ENCODE measurements at regions not wholly inside any gene's neighbourhood (a gene's known extent, or its start where the extent isn't known, plus 50 kb on each side); places are given as distances from the start of the nearest gene placed in this dataset.

GRCh38 chr2:238657132-238658053 lies 190.5 kb upstream of the TWIST2 start:
- Histone ChIP-seq H3K4me3 (no peak overlapping the region), H3K27ac (no peak overlapping the region), H3K36me3 (no peaks in the 10 kb centered on the region), H3K9me3 (peaks cover 0 to 3% (median 0%) of the 10 kb centered on the region in 4 donors), H3K27me3 (no peaks in the 10 kb centered on the region), H3K4me1 (no peaks in the 10 kb centered on the region)
- DNase-seq (no peak), ATAC-seq (no peak)
- TF ChIP-seq POLR2A (IDR thresholded peaks at IDR 0.05) = no peak
- no peak for TF ChIP-seq CTCF (IDR thresholded peaks at IDR 0.05)
- WGBS (ENCODE audit: insufficient coverage, low coverage, low lambda C conversion rate, missing lambda C conversion rate) = 52% methylated on average over 6 of the region's 12 CpGs
- intact Hi-C loops (cut with DNase I) = no loop called here

- WGBS (ENCODE audit: insufficient coverage, low coverage, low lambda C conversion rate, missing lambda C conversion rate) = 80% methylated on average over 2 of the region's 7 CpGs
- Histone ChIP-seq H3K27me3 (no peaks in the 10 kb centered on the region), H3K4me3 (no peak overlapping the region), H3K9me3 (peaks cover 0 to 3% (median 0%) of the 10 kb centered on the region in 4 donors), H3K27ac (no peak overlapping the region), H3K36me3 (no peaks in the 10 kb centered on the region), H3K4me1 (no peaks in the 10 kb centered on the region)
- intact Hi-C loops (cut with DNase I) = no loop called here
- DNase-seq (no peak), ATAC-seq (no peak)
- TF ChIP-seq POLR2A (IDR thresholded peaks at IDR 0.05) = no peak
- TF ChIP-seq CTCF (IDR thresholded peaks at IDR 0.05) = no peak
These were observed 189.9 kb upstream of the TWIST2 start for GRCh38 chr2:238658054-238658407.

- Histone ChIP-seq H3K4me1 (no peaks in the 10 kb centered on the region), H3K36me3 (no peaks in the 10 kb centered on the region), H3K27me3 (no peaks in the 10 kb centered on the region), H3K4me3 (no peak overlapping the region), H3K9me3 (peaks cover 0 to 3% (median 0%) of the 10 kb centered on the region in 4 donors), H3K27ac (no peak overlapping the region)
- ATAC-seq = no peak
- no peak for DNase-seq
- TF ChIP-seq CTCF (IDR thresholded peaks at IDR 0.05) = no peak
- TF ChIP-seq POLR2A (IDR thresholded peaks at IDR 0.05) = no peak
- WGBS (ENCODE audit: insufficient coverage, low coverage, low lambda C conversion rate, missing lambda C conversion rate) = 71% methylated on average over 3 of the region's 3 CpGs
- intact Hi-C loops (cut with DNase I) = no loop called here
These were observed 189.1 kb upstream of the TWIST2 start for GRCh38 chr2:238658820-238659219.

GRCh38 chr2:238659231-238659630 lies 188.7 kb upstream of the TWIST2 start:
- TF ChIP-seq POLR2A (IDR thresholded peaks at IDR 0.05) = no peak
- TF ChIP-seq CTCF (IDR thresholded peaks at IDR 0.05) = no peak
- Histone ChIP-seq H3K36me3 (no peaks in the 10 kb centered on the region), H3K27ac (no peak overlapping the region), H3K27me3 (no peaks in the 10 kb centered on the region), H3K4me1 (no peaks in the 10 kb centered on the region), H3K9me3 (peaks cover 0 to 3% (median 0%) of the 10 kb centered on the region in 4 donors), H3K4me3 (no peak overlapping the region)
- ATAC-seq (no peak), DNase-seq (no peak)
- intact Hi-C loops (cut with DNase I) = no loop called here
- 79% methylated on average over 6 of the region's 6 CpGs for WGBS (ENCODE audit: insufficient coverage, low coverage, low lambda C conversion rate, missing lambda C conversion rate)
